Type B pancreatic cell (in vitro differentiated cells): ENCODE measurements at regions not wholly inside any gene's neighbourhood (a gene's known extent, or its start where the extent isn't known, plus 50 kb on each side); places are given as distances from the start of the nearest gene placed in this dataset.
A peak's percentile ranks its signal among the peaks of the same experiment; 100 is the strongest.

Source experiments
- DNase-seq: peaks from one replicate; pipeline ENCODE4 v3.0.0; 2021; ENCODE audit warnings: mixed read lengths; ENCODE audit not compliant: unreplicated experiment; ENCODE audit errors: extremely low spot score
- H3K27ac Mint-ChIP-seq: 2 replicates; pipeline ENCODE4 v1.8.0; 2021; ENCODE audit warnings: mild to moderate bottlenecking, mixed read lengths
- H3K27me3 Mint-ChIP-seq: 2 replicates; pipeline ENCODE4 v1.8.0; 2021; ENCODE audit warnings: mixed read lengths
- H3K36me3 Mint-ChIP-seq: 2 replicates; pipeline ENCODE4 v1.8.0; 2021; ENCODE audit warnings: mixed read lengths
- H3K4me1 Mint-ChIP-seq: one replicate; pipeline ENCODE4 v1.8.0; 2021; ENCODE audit warnings: mixed read lengths; ENCODE audit not compliant: unreplicated experiment
- H3K4me3 Mint-ChIP-seq: 2 replicates; pipeline ENCODE4 v1.8.0; 2021; ENCODE audit warnings: mild to moderate bottlenecking, mixed read lengths
- H3K9me3 Mint-ChIP-seq: 2 replicates; pipeline ENCODE4 v1.8.0; 2021; ENCODE audit warnings: mixed read lengths
- TF ChIP-seq, protein P1 (sequence below): fragments of 200-600 bp; sonication (generic); conservative IDR thresholded peaks from 2 replicates; pipeline ENCODE4 v1.5.0; 2021; ENCODE audit warnings: antibody characterized with exemption, mild to moderate bottlenecking

DNA sequence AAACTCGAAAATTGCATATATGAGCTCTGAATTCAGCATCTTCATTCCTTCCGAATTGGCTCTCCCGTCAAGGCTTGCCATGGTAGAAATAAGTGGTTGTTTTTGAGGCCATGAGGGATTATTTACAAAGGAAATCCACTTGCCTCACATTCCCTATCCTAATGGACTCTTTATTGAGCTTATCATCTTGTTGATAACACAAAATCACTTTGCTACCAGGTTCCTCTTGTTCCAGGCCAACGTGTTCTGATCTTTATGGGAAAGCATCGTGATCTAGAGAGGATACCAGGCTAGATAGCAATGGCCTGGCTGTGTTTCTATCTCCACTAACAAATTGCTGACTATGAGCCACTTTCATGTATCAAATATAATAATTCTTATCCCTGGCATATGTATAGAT lies 811.7 kb downstream of the TLR4 start:
- no peaks in the 10 kb centered on the region for H3K27me3 Mint-ChIP-seq
- no peak for DNase-seq
- no peak overlapping the region for H3K27ac Mint-ChIP-seq
- TF ChIP-seq, protein P1, sequence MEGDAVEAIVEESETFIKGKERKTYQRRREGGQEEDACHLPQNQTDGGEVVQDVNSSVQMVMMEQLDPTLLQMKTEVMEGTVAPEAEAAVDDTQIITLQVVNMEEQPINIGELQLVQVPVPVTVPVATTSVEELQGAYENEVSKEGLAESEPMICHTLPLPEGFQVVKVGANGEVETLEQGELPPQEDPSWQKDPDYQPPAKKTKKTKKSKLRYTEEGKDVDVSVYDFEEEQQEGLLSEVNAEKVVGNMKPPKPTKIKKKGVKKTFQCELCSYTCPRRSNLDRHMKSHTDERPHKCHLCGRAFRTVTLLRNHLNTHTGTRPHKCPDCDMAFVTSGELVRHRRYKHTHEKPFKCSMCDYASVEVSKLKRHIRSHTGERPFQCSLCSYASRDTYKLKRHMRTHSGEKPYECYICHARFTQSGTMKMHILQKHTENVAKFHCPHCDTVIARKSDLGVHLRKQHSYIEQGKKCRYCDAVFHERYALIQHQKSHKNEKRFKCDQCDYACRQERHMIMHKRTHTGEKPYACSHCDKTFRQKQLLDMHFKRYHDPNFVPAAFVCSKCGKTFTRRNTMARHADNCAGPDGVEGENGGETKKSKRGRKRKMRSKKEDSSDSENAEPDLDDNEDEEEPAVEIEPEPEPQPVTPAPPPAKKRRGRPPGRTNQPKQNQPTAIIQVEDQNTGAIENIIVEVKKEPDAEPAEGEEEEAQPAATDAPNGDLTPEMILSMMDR = no peak
- H3K36me3 Mint-ChIP-seq = no peaks in the 10 kb centered on the region
- no peaks in the 10 kb centered on the region for H3K9me3 Mint-ChIP-seq
- H3K4me3 Mint-ChIP-seq = no peak overlapping the region
- no peaks in the 10 kb centered on the region for H3K4me1 Mint-ChIP-seq

DNA sequence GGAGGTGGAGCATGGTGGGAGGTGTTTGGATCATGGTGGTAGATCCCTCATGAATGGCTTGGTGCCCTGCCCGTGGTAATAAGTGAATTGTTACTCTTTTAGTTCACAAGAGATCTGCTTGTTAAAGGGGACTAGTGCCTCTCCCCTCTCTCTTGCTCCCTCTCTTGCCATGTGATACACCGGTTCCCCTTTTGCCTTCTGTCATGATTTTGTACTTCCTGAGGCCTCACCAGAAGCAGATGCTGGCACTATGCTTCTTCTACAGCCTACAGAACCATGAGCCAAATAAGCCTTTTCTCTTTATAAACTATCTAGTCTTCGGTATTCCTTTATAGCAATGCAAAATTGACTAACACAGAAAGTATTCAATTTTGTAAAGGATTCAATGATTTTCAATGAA lies 817.1 kb downstream of the TLR4 start:
- Mint-ChIP-seq H3K27me3 (no peaks in the 10 kb centered on the region), H3K4me1 (no peaks in the 10 kb centered on the region), H3K9me3 (no peaks in the 10 kb centered on the region), H3K4me3 (no peak overlapping the region), H3K27ac (no peak overlapping the region), H3K36me3 (no peaks in the 10 kb centered on the region)
- TF ChIP-seq, protein P1 = no peak
- no peak for DNase-seq

DNA sequence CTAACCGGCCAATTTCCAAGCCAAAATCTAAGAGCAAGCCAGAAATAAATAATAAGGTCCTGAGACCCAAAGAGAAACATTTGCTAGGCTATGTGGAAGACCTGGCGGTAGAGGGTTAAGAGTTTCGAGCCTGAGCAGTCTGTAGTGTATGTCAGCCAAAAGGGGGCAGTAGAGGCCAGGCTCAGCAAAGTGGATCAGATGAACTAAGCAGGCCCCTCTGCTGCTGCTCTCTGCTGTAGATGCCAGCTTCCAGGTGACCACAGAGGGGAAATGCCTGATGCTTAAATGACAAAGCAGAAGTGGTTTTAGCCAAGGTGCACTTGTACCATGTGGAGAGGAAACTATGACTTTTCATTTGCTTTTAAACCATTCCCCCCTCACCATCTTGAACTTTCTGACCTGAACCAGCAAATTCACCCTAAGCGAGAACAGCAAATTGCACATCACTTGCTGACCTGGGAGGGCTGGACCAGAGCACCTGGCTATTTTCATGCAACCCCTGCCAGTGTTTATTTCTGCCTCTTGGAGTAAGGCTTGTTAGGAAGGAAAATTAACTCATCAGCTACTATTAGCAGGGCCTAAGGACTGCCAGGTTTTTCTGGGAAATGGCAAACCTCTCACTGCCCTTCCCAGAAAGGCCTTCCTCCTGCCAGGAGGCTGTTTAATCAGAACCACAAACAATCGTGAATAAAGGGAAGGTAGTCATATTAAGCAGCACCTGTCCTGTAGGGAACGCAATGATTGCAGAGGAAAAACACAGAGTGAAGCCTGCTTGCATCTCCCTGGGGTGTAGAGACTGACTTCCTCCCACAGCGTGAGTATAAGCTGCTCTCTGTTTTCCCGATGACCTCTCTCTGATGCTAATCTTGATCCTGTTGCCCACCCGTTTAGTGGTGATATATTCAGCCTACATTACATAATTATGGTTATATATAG lies 818.2 kb downstream of the TLR4 start:
- Mint-ChIP-seq H3K27ac (no peak overlapping the region), H3K27me3 (no peaks in the 10 kb centered on the region), H3K9me3 (no peaks in the 10 kb centered on the region), H3K36me3 (no peaks in the 10 kb centered on the region), H3K4me3 (no peak overlapping the region), H3K4me1 (no peaks in the 10 kb centered on the region)
- no peak for DNase-seq
- TF ChIP-seq, protein P1 = peak; percentile 79

DNA sequence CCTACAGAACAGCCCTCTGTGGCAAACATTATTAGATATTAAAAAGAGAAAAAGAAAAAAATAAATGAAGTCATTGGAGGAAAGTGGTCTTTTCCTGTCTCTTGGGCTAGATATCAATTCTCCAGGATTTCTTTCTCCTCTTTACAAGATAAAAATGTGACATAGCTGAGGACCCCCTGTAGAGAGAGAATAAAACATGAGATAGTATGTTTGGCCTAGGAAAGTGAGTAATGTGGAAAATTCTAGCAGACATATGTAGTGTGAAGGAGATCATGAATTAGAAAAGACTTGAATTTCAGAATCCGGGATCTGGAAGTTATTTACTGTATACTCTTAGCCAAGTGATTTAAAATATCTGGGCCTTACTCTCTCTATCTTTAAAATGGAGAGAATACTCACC lies 823.1 kb downstream of the TLR4 start:
- Mint-ChIP-seq H3K9me3 (peaks cover 4% of the 10 kb centered on the region), H3K4me1 (no peaks in the 10 kb centered on the region), H3K27me3 (no peaks in the 10 kb centered on the region), H3K27ac (no peak overlapping the region), H3K4me3 (no peak overlapping the region), H3K36me3 (no peaks in the 10 kb centered on the region)
- no peak for DNase-seq
- TF ChIP-seq, protein P1 = no peak

DNA sequence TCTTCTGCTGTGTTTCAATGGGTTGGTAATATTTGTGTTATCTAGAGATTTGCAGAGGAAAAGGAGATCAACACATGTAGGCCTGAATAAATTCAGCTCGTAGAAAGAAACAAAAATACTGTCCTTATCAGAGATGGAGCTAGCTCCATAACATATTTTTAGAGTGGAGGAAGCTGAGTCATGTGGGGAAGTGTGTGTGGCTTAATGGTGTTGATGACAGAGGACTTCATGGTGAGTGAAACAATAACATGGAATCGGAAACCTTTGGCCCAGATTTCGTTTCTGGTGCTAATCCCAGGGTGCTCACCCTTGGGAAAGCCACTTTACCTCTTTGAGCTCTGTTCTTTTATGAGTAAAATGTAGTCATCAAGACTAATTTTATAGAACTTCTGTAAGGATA lies 825.0 kb downstream of the TLR4 start:
- TF ChIP-seq, protein P1 = no peak
- Mint-ChIP-seq H3K9me3 (peaks cover 4% of the 10 kb centered on the region), H3K27me3 (no peaks in the 10 kb centered on the region)

More for the DNA sequence above, 825.0 kb downstream of the TLR4 start:
- no peak overlapping the region for H3K4me3 Mint-ChIP-seq
- DNase-seq = no peak
- H3K4me1 Mint-ChIP-seq = no peaks in the 10 kb centered on the region
- no peak overlapping the region for H3K27ac Mint-ChIP-seq
- H3K36me3 Mint-ChIP-seq = no peaks in the 10 kb centered on the region
